Activated CD4-positive, alpha-beta T cell treated with anti-CD3 and anti-CD28 coated beads, Interleukin-10, Interleukin-2, amounts not matched to agents 100 ng/mL and 50 ng/mL, durations not matched to agents 16 hours and 8 hours (primary cell): ENCODE measurements at regions not wholly inside any gene's neighbourhood (a gene's known extent, or its start where the extent isn't known, plus 50 kb on each side); places are given as distances from the start of the nearest gene placed in this dataset.

ENCODE experiments used
- DNase-seq: peaks from one replicate; pipeline ENCODE4 v3.0.0-alpha.2; 2020

DNA sequence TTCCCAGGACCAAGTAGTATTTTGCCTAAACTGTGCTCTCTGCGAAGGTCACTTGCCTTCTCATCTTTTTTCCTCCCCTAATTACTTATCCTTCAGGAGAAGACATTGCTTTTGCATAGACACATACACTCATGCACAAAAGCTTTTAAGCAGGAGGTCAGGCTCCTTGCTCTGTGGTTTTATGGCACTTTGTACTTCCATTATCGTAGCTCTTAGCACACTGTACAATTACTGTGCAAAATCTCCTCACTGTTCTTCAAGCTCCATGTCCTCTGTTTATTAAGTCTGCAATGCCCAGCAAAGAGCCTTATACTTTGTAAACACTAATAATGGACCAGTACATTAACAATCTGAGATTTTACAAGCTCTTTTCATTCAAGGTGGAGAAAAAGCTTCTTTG lies 188.4 kb upstream of the GNPDA2 start:
- DNase-seq = no peak

DNA sequence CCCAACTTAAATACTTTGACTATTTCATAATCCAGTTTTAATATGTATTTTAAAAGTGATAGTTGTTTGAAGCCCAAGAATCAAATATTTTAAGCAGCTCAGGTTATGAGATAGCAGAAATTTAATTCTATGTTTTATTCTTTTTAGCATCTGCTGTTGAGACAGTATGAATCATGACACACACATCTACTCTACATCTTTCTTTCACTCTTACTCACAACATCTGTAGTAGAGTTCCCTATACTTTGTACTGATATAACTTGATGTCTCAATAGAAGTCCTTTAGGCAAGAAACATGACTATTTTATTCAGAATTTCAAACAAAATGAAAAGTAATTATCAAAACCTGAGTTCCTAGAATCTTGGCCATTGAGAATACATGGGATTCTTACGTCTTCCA lies 187.9 kb upstream of the GNPDA2 start:
- no peak for DNase-seq

DNA sequence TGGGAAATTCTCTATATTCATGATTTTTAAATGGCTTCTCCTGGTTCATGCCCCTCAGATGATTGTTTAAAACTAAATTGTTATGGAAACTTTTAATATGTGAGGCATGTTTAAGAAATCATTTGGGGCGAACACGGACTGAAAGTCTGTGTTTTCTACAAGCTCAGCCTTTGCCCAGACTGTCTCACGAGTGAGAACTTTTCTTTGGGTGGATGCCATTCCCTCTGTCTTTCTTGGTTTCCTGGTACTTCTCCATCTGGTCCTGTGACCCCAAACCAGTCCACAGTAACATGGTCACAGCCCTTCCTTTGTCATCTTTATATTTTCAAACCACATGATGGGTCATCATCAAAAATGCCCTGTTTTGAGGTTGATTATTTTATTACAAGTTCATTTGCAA lies 186.6 kb upstream of the GNPDA2 start:
- no peak for DNase-seq

DNA sequence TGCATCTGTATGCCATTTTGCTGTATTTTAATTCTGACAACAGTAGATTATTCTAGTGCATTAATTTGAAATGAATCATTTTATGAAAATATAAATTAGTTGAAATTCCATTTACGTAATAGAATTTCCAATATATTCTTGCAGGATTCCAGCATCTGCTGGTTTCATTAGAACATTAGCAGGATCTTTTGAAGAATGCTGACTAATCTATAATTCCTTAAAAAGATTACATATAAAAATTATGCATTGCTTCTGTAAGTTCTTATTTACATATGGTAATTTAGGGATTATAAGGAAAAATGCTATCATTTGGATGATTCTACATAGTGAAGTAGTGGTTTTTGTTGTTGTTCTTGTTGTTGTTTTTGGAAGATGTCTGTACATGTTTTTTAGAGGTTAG lies 182.2 kb upstream of the GNPDA2 start:
- no peak for DNase-seq

DNA sequence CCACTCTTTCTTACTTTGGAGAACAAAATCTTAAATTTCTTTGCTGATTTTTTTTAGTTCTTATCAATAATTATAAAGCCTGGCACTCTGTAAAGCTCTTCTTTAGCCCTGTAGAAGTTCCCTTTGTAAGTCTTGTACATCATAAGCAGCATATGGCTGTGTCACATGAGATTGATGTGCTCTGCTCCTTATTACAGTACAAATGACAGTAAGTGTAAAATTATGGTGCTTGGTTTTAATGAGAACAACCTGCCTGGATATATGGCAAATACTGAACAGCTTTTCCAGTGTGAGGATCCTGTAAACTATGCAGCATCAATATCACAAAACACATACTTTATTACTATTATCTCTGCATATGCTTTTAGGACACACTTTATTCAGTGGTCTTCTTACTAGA lies 145.9 kb upstream of the GNPDA2 start:
- no peak for DNase-seq

DNA sequence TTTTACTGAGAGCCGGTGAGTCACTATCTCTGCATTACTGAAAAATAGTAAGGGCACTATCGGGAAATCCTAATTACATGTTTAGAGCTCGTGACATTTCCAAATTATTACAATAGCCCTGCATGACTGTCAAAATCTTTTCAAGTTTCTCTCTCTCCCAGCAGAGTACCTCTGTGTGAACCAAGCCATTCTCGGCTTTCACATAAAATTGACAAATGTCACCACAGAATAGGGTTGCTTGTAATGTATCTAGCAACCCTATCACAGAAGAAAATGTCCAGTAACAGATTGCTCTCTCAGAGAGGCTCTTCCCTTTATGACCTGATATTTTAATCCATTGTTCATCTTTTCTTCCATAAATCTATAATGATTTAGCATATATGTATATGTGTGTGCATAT lies 144.8 kb upstream of the GNPDA2 start:
- DNase-seq = no peak

DNA sequence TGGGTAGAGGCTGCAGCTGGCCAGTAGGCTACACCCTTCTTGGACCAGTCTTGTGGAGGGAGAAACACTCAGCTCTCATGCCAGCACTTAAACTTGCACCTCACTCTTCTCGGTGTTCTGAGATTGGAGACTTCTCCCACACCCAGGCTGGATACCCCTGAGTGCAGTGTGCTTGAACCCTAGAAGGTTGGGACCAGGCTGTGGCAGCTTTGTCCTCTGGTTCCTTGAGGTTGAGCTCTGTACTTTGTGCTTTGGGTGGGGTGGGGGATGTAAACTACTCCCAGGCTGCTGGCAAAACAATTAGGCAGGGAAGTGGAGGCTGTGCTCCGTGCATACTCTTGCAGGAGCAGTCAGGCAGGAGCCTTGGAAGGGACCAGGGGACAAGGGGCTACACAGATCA lies 143.6 kb upstream of the GNPDA2 start:
- DNase-seq = no peak

DNA sequence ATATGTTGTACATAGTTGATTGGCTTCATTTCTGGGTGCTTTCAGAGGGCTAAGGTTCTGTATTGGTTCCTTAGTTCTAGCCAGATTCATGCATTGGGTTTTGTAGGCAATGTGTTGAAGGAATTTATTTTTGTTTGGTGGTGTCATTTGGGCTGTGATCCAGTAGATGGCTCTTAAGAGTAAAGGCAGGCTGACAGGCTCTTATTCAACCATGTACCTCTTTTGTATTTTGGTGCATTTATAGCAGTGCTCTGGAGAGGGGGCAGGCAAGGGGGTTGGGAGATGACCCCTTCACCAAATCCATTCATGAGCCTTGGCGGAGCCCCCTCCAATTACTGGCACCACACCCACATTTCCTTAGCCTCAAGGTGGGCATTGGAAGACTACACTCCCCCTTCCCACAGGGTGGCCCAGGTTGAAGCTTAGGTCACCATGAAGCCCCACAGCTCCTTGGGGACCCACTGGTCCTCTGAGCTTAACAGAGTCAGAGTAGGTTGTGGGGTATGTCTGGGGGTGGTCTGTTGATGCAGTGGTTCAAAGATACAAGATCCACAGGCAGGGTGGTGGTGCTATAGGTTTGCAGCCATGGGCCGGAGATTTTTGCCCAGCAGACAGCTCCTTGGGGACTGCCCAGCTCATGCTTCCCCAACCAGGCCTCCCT lies 143.0 kb upstream of the GNPDA2 start:
- DNase-seq = no peak

DNA sequence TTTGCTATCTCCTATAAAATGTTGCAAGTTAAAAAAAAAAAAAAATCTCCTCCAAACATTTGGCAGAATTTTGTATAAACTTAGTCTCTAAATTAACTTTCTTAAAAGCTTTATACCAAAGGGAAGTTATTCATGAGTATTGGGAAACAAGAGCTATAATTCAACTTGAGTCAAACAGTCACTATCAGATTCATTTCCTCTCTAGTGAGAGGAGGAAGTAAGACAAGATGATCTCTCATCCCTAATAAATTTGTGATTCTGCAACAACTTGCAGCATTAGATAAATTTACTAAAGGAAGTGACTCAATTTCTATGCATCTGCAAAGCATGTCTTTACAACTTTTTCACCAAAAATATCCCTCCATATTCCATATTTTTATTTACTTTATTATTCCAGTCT lies 135.4 kb upstream of the GNPDA2 start:
- no peak for DNase-seq

DNA sequence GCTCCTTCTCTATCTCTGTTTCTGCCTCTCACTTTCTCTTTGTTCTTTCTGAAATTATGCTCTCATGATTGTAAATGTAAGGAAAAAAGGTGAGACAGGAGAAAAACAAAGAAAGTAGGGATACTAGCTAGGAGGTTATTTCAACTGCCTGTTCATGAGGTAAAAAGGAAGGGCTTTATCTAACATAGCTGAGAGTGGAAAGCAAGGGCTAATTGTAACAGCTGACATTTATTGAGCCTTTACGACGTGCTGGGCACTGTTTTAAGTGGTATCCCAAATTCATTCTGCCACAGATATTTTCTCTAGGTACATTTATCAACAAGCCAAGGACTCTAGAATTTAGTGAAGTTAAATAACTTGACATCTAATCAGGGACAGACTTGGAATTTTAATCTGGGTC lies 133.1 kb upstream of the GNPDA2 start:
- no peak for DNase-seq

DNA sequence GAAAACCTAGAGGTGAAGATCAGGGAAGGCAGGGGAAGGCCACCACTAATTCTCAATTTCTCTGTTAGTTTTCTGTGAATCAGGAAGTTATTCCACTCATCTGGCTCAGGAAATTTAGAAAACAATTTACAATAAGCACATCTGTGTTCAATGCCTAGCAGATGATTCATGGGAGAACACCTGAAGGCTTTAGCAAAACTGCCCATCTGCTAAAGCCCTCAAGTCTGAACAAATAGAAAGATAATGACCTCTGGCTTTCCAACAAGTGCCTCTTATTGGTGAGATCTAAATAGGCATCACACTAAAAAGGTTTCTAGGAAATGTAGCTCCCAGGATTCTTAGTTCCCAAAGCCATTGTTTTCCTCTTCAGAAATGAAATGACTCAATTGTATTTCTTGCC lies 122.1 kb upstream of the GNPDA2 start:
- DNase-seq = no peak

DNA sequence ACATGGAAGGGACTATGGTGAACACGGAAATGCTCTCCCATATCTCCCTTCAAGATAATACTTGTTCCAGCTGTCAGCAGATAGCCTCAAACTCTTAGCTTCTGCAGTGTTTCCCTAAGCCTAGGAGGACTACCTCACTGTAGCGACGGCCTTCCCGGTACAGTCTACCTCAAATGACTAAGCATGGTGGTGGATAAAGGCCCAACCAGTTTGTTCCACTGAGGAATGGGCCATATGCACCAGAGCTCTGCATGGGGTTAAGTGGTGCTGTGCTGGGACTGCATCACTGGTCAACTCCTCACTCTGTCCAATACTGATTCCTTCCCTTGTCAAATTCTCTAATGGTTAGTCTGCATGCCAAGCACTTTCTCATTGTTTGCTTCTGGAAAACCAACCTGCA lies 119.6 kb upstream of the GNPDA2 start:
- DNase-seq = no peak

DNA sequence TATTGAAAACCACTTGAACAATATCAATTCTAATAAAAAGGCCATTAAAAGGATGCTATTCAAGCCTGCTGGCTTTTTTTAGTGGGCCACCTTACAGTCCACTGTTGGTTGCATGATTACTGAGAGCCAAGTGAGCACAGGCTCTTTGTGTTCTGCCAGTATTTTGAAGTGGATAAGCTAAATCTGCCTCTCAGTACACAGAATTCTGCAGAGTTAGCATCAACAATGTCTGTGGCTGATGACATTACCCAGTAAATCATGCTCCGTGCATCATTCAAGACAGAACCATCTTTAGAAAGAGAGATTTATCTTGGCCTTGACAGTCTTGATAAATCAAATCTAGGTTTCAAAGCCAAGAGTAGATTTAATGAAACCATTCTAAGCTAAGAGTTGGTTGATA lies 119.0 kb upstream of the GNPDA2 start:
- no peak for DNase-seq

DNA sequence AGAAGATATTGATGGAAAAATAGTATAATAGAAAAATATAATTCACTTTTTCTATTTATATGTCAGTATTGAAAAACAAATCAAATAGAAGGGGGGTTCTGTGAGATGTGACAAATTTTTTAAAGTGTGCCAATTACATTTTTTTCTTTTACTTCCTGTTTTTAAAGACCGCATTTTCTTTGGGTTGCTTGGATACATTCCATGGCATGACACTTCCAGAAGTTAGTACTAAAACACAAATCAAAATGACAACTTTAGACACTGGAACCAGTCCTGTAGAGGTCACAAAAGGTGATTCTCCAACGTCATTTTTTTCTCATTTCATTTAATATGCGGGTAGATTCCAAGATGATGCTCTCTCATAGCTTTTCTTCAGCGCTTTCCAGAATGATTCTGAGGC lies 116.2 kb upstream of the GNPDA2 start:
- no peak for DNase-seq

DNA sequence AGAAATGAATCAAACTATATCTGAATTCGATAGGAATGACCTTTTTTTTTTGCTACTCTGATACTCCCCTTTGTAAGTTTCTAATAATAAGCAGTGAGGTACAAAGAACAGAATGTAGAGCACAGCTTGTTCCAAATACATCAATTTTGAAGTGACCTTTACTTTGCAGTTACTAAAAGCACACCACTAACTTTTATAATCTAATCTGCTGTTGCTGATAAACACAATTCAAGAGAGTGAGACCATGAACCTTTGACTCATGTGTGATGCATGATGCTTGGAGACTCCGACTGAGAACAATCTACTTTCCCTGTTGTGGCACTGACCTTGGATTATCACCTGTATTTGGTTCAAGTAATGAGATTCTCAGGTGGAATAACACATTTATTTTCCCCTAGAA lies 91.6 kb upstream of the GNPDA2 start:
- DNase-seq = no peak

DNA sequence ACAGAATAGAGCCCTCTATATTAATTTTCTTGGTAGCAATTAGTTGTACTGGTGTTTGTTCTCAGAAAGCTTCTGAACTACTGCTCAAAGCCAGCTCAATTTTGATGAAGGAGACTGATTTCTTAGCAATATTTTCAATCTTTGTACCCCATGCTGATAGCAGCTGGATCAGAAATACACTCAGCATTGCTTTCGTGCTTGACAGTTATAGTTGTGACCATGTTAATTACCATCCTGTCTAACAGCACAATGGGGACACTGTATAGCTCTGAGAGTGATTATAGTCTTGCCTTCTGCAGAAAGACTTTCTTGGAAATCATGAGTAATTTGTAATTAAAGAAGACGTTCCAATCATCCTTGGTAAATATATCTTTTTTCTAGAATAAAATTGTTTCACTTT lies 79.7 kb upstream of the GNPDA2 start:
- no peak for DNase-seq

DNA sequence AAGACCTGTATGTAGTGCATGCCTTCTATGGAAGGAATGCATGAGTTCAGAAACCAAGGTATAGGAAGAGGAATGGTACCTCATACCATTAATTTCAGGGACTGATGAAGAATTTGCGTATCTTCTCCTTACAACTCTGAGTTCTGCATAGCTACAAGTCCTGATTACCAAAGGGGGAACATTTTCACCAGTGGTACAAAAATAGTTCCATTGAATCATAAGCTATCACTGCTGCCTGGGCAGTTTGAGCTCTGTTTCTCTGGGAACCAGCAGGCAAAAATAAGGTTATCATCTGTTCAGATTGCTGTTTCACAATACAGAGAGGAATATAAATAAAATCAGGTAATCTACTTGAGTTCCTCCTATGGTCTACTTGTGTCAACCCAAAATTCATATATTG lies 77.9 kb upstream of the GNPDA2 start:
- no peak for DNase-seq

DNA sequence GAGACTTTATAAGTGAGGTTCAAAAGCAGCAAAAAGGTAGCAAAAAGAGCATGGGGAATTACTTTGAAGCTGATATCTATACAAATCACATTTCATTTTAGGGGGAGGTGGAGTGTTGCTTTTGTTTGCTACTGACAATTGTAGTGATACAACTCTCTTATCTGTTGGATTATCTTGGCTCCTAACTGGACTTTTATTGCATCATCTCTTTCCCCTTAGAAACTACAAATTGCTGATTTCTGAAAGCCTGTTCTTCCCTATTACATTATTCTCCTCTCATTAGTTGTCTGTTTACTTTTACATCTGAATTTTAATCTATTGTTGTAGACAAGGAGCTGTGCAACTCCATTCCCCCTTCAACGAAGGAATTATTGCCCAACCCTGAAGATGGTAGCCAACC lies 75.0 kb upstream of the GNPDA2 start:
- DNase-seq = no peak

DNA sequence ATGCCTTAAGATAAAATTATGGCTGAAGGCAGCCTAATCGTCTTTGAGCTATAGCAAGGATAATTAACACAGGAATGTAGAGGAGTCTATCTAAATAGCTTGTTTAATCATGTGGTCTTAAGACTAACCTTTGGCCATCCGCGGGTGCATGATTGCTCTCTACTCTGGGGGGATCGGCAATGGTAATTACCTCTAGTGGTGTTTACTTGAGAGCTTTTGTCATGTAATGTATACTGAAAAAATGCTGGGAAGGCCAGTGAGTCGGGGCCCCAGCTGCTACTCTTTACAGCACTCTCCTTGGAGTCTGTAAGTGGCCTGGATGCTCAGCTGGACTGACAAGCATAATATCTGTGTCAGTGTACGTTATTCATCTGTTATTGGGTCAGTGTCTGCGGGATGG lies 65.5 kb upstream of the GNPDA2 start:
- DNase-seq = no peak

DNA sequence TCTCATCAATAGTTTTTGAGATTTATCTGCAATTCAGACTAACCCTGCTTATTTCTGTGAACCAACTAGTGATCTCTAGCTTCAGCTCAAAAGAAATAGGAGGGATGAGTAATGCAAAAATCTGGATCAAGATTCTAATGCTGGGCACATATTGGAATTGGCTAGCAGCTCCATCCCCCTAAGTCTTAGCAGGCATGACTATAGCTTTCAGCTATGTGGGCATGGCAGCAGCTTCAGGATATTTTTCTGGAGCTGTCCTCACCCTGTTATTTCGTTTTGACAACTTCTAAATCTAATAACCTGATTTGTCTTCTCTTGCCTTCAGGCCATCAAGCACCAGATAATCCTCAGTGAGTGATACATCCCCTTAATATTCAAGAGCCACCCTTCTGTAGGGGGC lies 50.8 kb upstream of the GNPDA2 start:
- no peak for DNase-seq
